OCI-LY1 (cell line): ENCODE measurements at regions not wholly inside any gene's neighbourhood (a gene's known extent, or its start where the extent isn't known, plus 50 kb on each side); places are given as distances from the start of the nearest gene placed in this dataset.

Source experiments
- H2AFZ ChIP-seq: fragments of 200-600 bp; sonication (generic), shearing (Covaris generic); 2 replicates; pipeline ENCODE4 v1.6.0; 2014; ENCODE audit warnings: antibody characterized with exemption, mild to moderate bottlenecking, low read length
- H3F3A ChIP-seq: fragments of 200-600 bp; sonication (generic), shearing (Covaris generic); 2 replicates; pipeline ENCODE4 v1.6.0; 2014; ENCODE audit warnings: mild to moderate bottlenecking, antibody characterized with exemption, low read length, moderate library complexity; ENCODE audit not compliant: insufficient read depth
- H3K27ac ChIP-seq: fragments of 200-600 bp; sonication (generic); 2 replicates; pipeline ENCODE4 v1.5.1; 2014; ENCODE audit warnings: low read length, mixed run types, mild to moderate bottlenecking, low read depth; ENCODE audit not compliant: poor library complexity, severe bottlenecking
- H3K27me3 ChIP-seq: fragments of 200-600 bp; sonication (generic); 2 replicates; pipeline ENCODE4 v1.6.0; 2014; ENCODE audit warnings: antibody characterized with exemption, mild to moderate bottlenecking, low read length, moderate library complexity; ENCODE audit not compliant: insufficient read depth
- H3K36me3 ChIP-seq: fragments of 200-600 bp; sonication (generic); 2 replicates; pipeline ENCODE4 v1.6.1; 2014; ENCODE audit warnings: mild to moderate bottlenecking, antibody characterized with exemption, low read length, moderate library complexity, mixed read lengths; ENCODE audit not compliant: insufficient read depth
- H3K4me1 ChIP-seq: fragments of 200-600 bp; sonication (generic); 2 replicates; pipeline ENCODE4 v1.5.1; 2014; ENCODE audit warnings: mild to moderate bottlenecking, low read length, moderate library complexity; ENCODE audit not compliant: insufficient read depth, severe bottlenecking
- H3K4me2 ChIP-seq: fragments of 200-600 bp; sonication (generic), shearing (Covaris generic); 2 replicates; pipeline ENCODE4 v1.6.1; 2014; ENCODE audit warnings: low read length
- H3K4me3 ChIP-seq: fragments of 200-600 bp; sonication (generic); 2 replicates; pipeline ENCODE4 v1.5.1; 2014; ENCODE audit warnings: low read length, low read depth, mild to moderate bottlenecking, mixed read lengths; ENCODE audit not compliant: poor library complexity, severe bottlenecking
- H3K79me2 ChIP-seq: fragments of 200-600 bp; shearing (Covaris generic); 2 replicates; pipeline ENCODE4 v1.6.1; 2016; ENCODE audit warnings: mixed run types, low read length, mixed read lengths; ENCODE audit not compliant: insufficient read depth
- H3K9ac ChIP-seq: fragments of 200-600 bp; sonication (generic), shearing (Covaris generic); 2 replicates; pipeline ENCODE4 v1.6.1; 2014; ENCODE audit warnings: mild to moderate bottlenecking, low read length, mixed read lengths
- H3K9me2 ChIP-seq: fragments of 200-600 bp; sonication (generic), shearing (Covaris generic); 2 replicates; pipeline ENCODE4 v1.6.1; 2014; ENCODE audit warnings: low read depth, mild to moderate bottlenecking, low read length, mixed read lengths
- H3K9me3 ChIP-seq: fragments of 200-600 bp; shearing (Covaris generic); 2 replicates; pipeline ENCODE4 v1.6.1; 2014; ENCODE audit warnings: low read length, mixed read lengths
- H4K20me1 ChIP-seq: fragments of 200-600 bp; sonication (generic), shearing (Covaris generic); 2 replicates; pipeline ENCODE4 v1.6.0; 2016; ENCODE audit warnings: mild to moderate bottlenecking, low read length; ENCODE audit not compliant: insufficient read depth
- EZH2 ChIP-seq: fragments of 200-600 bp; sonication (generic), shearing (Covaris generic); IDR thresholded peaks from 2 replicates; pipeline ENCODE4 v1.8.0; 2017; ENCODE audit warnings: borderline replicate concordance, mixed run types, mild to moderate bottlenecking, antibody characterized with exemption, low read length, moderate library complexity, mixed read lengths
- TF ChIP-seq, protein P1 (sequence below): fragments of 200-600 bp; sonication (generic), shearing (Covaris generic); IDR thresholded peaks from 2 replicates; pipeline ENCODE4 v1.5.1; 2017; ENCODE audit warnings: mild to moderate bottlenecking, antibody characterized with exemption, low read length, moderate library complexity, mixed read lengths

- TF ChIP-seq, protein P1, sequence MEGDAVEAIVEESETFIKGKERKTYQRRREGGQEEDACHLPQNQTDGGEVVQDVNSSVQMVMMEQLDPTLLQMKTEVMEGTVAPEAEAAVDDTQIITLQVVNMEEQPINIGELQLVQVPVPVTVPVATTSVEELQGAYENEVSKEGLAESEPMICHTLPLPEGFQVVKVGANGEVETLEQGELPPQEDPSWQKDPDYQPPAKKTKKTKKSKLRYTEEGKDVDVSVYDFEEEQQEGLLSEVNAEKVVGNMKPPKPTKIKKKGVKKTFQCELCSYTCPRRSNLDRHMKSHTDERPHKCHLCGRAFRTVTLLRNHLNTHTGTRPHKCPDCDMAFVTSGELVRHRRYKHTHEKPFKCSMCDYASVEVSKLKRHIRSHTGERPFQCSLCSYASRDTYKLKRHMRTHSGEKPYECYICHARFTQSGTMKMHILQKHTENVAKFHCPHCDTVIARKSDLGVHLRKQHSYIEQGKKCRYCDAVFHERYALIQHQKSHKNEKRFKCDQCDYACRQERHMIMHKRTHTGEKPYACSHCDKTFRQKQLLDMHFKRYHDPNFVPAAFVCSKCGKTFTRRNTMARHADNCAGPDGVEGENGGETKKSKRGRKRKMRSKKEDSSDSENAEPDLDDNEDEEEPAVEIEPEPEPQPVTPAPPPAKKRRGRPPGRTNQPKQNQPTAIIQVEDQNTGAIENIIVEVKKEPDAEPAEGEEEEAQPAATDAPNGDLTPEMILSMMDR, result no peak
- no peak for TF ChIP-seq EZH2
- Histone ChIP-seq H3K4me1 (no peaks in the 10 kb centered on the region), H3K4me3 (no peak overlapping the region), H3K4me2 (no peak overlapping the region), H4K20me1 (no peaks in the 10 kb centered on the region), H3K79me2 (no peaks in the 10 kb centered on the region), H3K36me3 (no peaks in the 10 kb centered on the region), H2AFZ (no peak overlapping the region), H3F3A (no peaks in the 10 kb centered on the region), H3K27me3 (no peaks in the 10 kb centered on the region), H3K9me2 (no peaks in the 10 kb centered on the region), H3K27ac (no peak overlapping the region), H3K9ac (no peak overlapping the region), H3K9me3 (no peaks in the 10 kb centered on the region)
Observed at GRCh38 chr13:68506888-68507551, 1276.9 kb upstream of the PCDH9 start.

GRCh38 chr13:68490594-68490993 lies 1260.5 kb upstream of the PCDH9 start:
- Histone ChIP-seq H3K4me1 (no peaks in the 10 kb centered on the region), H3K27ac (no peak overlapping the region)
- TF ChIP-seq, protein P1, result no peak
- no peak for TF ChIP-seq EZH2

GRCh38 chr13:68481130-68481529 lies 1251.0 kb upstream of the PCDH9 start:
- Histone ChIP-seq H3K9me2 (no peaks in the 10 kb centered on the region), H2AFZ (no peak overlapping the region), H4K20me1 (no peaks in the 10 kb centered on the region), H3K4me1 (no peaks in the 10 kb centered on the region), H3K79me2 (no peaks in the 10 kb centered on the region), H3K4me3 (no peak overlapping the region), H3F3A (no peaks in the 10 kb centered on the region), H3K9ac (no peak overlapping the region), H3K27ac (no peak overlapping the region), H3K27me3 (no peaks in the 10 kb centered on the region), H3K36me3 (no peaks in the 10 kb centered on the region), H3K4me2 (no peak overlapping the region), H3K9me3 (no peaks in the 10 kb centered on the region)
- TF ChIP-seq EZH2, result no peak
- TF ChIP-seq, protein P1, result no peak

More at GRCh38 chr13:68490594-68490993, 1260.5 kb upstream of the PCDH9 start:
- no peaks in the 10 kb centered on the region for H3K36me3 ChIP-seq
- no peaks in the 10 kb centered on the region for H4K20me1 ChIP-seq
- no peak overlapping the region for H3K4me3 ChIP-seq
- no peak overlapping the region for H3K4me2 ChIP-seq
- no peaks in the 10 kb centered on the region for H3K27me3 ChIP-seq
- H3F3A ChIP-seq, result no peaks in the 10 kb centered on the region
- H3K9me2 ChIP-seq, result no peaks in the 10 kb centered on the region
- H3K79me2 ChIP-seq, result no peaks in the 10 kb centered on the region
- H3K9me3 ChIP-seq, result no peaks in the 10 kb centered on the region
- no peak overlapping the region for H3K9ac ChIP-seq
- no peak overlapping the region for H2AFZ ChIP-seq
